Ovary (tissue), 7 donors: ENCODE measurements at regions not wholly inside any gene's neighbourhood (a gene's known extent, or its start where the extent isn't known, plus 50 kb on each side); places are given as distances from the start of the nearest gene placed in this dataset.

ENCODE experiments used
- DNase-seq, 5 donors: peaks; one replicate each; pipeline ENCODE4 v3.0.0-alpha.2; 2019 to 2020
- H3K27ac ChIP-seq, 2 donors: fragments of 200-600 bp; one replicate each; pipeline versions ENCODE4 v1.5.1 to v1.8.0; 2019 to 2022
- H3K27me3 ChIP-seq: fragments of 200-600 bp; one replicate; pipeline ENCODE4 v1.8.0; 2022
- H3K36me3 ChIP-seq: fragments of 200-600 bp; sonication (generic); one replicate; pipeline ENCODE4 v1.5.1; 2019
- H3K4me1 ChIP-seq: one replicate; pipeline ENCODE4 v1.8.1; 2013; ENCODE audit warnings: mild to moderate bottlenecking, moderate library complexity; ENCODE audit not compliant: insufficient read depth
- H3K4me3 ChIP-seq: fragments of 200-600 bp; sonication (generic); one replicate; pipeline ENCODE4 v1.5.1; 2017
- H3K9me3 ChIP-seq, 2 donors: fragments of 200-600 bp in 1 of 2; sonication (generic) in 1 of 2; one replicate each; pipeline versions ENCODE4 v1.5.1 to v1.8.1; 2013 to 2019; ENCODE audit warnings: mild to moderate bottlenecking in 1 of 2, moderate library complexity in 1 of 2
- EP300 ChIP-seq: sonication (generic); formaldehyde crosslinking; IDR thresholded peaks from one replicate; pipeline ENCODE4 v1.6.1; 2017; ENCODE audit warnings: antibody characterized with exemption
- POLR2A ChIP-seq: fragments of 450-650 bp; IDR thresholded peaks from one replicate; pipeline ENCODE4 v1.6.1; 2017; ENCODE audit warnings: antibody characterized with exemption, mild to moderate bottlenecking, moderate library complexity
- WGBS, 3 donors: extraction: QIAGEN DNeasy Blood & Tissue Kit in 1 of 3; methylation state at CpG; one replicate each; pipeline versions ENCODE4 v1.1.5 to v1.1.7; 2013 to 2017; 5-methylcytosine and 5-hydroxymethylcytosine counted together
- intact Hi-C, 4 donors: fragments of 100-400 bp; cut with DNase I; formaldehyde crosslinking; loops; one replicate each; pipeline versions ENCODE4 v1.11.0 to v1.15.1; 2022 to 2023
- TF ChIP-seq, protein P1 (sequence below), 3 donors: fragments of 450-650 bp in 2 of 3; fragments of 200-600 bp in 1 of 3; IDR thresholded peaks; one replicate each; pipeline versions ENCODE4 v1.5.1 to v1.8.0; 2016 to 2022; ENCODE audit warnings: antibody characterized with exemption in 3 of 3, mild to moderate bottlenecking in 1 of 3
- donor health status: DM: no; HTN: no; CAD: no; lungs with moderate emphysema.
- donor health status: DM: no; HTN: no; CAD: no.
- donor health status: Bipolar disorder and iron deficiency.
- donor health status: DM: no; HTN: no; CAD: no.
- donor health status: DM: yes; HTN: yes; CAD: no.

DNA sequence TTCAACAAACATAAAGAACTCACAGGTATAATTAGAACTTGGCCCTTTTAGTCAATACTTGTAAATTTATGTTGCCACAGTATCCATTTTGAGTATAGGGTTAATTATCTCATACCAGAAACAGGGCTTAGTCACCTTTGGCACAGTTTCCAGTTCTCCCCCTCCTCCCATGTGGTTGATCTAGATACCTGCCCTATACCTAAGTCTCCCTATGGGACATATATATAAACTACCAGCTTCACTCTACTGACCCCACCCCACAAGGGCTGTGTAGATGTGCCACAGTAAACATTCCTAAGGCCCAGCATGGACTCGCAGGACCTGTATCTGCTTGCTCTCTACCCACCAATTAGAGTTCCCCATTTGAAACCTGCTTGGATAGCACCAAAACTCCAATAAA, 371.7 kb upstream of the RND3 start:
- intact Hi-C loops: no loop called here
- Histone ChIP-seq H3K9me3 (no peaks in the 10 kb centered on the region), H3K27me3 (no peaks in the 10 kb centered on the region), H3K4me3 (no peak overlapping the region), H3K27ac (no peak overlapping the region), H3K36me3 (no peaks in the 10 kb centered on the region), H3K4me1 (no peaks in the 10 kb centered on the region)
- 86 to 90% (median 90%) methylated on average over 1 of the region's 1 CpG for WGBS, 3 donors
- TF ChIP-seq POLR2A (no peak), EP300 (no peak)
- TF ChIP-seq, protein P1, sequence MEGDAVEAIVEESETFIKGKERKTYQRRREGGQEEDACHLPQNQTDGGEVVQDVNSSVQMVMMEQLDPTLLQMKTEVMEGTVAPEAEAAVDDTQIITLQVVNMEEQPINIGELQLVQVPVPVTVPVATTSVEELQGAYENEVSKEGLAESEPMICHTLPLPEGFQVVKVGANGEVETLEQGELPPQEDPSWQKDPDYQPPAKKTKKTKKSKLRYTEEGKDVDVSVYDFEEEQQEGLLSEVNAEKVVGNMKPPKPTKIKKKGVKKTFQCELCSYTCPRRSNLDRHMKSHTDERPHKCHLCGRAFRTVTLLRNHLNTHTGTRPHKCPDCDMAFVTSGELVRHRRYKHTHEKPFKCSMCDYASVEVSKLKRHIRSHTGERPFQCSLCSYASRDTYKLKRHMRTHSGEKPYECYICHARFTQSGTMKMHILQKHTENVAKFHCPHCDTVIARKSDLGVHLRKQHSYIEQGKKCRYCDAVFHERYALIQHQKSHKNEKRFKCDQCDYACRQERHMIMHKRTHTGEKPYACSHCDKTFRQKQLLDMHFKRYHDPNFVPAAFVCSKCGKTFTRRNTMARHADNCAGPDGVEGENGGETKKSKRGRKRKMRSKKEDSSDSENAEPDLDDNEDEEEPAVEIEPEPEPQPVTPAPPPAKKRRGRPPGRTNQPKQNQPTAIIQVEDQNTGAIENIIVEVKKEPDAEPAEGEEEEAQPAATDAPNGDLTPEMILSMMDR (IDR thresholded peaks at IDR 0.05): no peak
- no peak for DNase-seq

DNA sequence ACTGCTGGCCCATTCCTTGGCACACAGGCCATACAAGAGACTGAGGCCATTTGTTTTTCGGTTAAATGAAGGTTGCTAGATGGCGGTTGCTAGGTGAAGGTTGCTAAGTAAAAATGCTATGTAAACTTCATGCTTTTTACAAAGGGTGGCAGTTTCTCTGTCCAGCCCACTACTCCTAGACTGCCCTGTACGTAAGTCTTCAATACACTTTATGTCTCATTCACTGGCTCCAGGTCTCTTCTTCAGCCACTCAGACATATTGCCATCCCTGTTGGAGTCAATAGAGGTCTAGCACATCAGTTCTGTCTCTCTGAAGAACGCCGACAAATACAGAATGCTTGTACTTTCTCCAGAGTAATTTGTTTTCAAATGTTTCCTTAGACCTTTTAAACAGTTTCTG, 370.9 kb upstream of the RND3 start:
- Histone ChIP-seq H3K4me1 (no peaks in the 10 kb centered on the region), H3K36me3 (no peaks in the 10 kb centered on the region), H3K4me3 (no peak overlapping the region), H3K9me3 (no peaks in the 10 kb centered on the region), H3K27me3 (no peaks in the 10 kb centered on the region), H3K27ac (no peak overlapping the region)
- WGBS, 3 donors: 91 to 98% (median 97%) methylated on average over 5 of the region's 5 CpGs
- TF ChIP-seq POLR2A (no peak), EP300 (no peak)
- TF ChIP-seq, protein P1 (IDR thresholded peaks at IDR 0.05): no peak
- DNase-seq: no peak
- intact Hi-C loops: no loop called here

DNA sequence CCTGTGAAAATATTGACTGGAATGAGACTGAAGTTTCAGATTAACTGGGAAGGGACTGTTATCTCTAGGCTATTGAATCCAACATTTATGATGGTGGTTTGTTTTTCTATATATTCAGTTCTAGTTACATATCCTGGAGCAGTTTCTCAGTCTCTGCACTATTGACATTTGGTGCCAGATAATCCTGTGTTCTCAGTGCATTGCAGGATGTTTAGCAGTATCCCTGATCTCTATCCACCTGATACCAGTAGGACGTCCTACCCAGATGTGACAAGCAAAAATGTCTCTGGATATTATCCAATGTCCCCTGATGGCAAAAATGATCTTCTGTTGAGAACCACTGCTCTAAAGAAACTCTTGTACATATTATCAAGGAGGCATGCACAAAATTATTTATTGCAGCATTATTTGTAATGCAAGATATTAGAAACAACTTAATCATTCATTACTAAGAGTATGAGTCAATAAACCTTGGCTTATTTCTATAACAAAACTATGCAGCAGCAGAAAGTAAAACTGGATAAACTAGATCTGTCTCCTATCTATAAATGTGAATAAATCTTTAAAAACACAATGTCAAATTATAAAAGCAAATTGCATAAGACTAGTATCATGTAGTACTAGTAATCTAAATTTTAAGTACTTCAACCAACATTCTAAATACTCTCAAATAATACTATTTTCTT, 369.3 kb upstream of the RND3 start:
- DNase-seq: no peak
- no peak for TF ChIP-seq POLR2A
- TF ChIP-seq, protein P1 (IDR thresholded peaks at IDR 0.05): no peak
- no peaks in the 10 kb centered on the region for H3K9me3 ChIP-seq
- no peaks in the 10 kb centered on the region for H3K36me3 ChIP-seq
- 56 to 85% (median 71%) methylated on average over 1 of the region's 1 CpG for WGBS, 3 donors
- H3K27me3 ChIP-seq: no peaks in the 10 kb centered on the region
- no peaks in the 10 kb centered on the region for H3K4me1 ChIP-seq
- no peak overlapping the region for H3K27ac ChIP-seq
- intact Hi-C loops: no loop called here
- no peak overlapping the region for H3K4me3 ChIP-seq

DNA sequence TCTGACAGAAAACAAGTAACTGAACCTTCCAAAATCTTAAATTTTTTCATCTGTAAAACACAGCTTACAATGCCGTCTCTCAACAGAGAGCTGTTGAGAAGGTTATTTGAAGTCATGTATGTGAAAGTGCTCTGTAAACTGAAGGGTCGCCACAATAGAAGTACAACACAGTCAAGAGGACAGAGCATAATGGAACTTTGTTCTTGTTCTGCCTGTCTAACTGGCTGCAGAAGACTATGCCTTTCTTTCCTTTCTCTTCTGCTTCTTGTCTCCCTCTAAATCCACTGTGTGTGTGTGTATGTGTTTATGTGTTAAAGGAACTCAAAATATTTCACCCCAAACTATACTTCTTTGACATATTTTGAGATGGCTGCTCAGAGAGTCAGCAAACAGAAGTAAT, 365.8 kb upstream of the RND3 start:
- H3K36me3 ChIP-seq: no peaks in the 10 kb centered on the region
- no peak overlapping the region for H3K27ac ChIP-seq
- 69 to 77% (median 75%) methylated on average over 2 of the region's 2 CpGs for WGBS, 3 donors

More for the DNA sequence above, 365.8 kb upstream of the RND3 start:
- Histone ChIP-seq H3K4me3 (no peak overlapping the region), H3K4me1 (no peaks in the 10 kb centered on the region), H3K27me3 (no peaks in the 10 kb centered on the region), H3K9me3 (no peaks in the 10 kb centered on the region)
- intact Hi-C loops: no loop called here
- DNase-seq: no peak
- TF ChIP-seq, protein P1 (IDR thresholded peaks at IDR 0.05): no peak
- TF ChIP-seq POLR2A (no peak), EP300 (no peak)
